ENCODE measurements at regions not wholly inside any gene's neighbourhood (a gene's known extent, or its start where the extent isn't known, plus 50 kb on each side); places are given as distances from the start of the nearest gene placed in this dataset.

DNA sequence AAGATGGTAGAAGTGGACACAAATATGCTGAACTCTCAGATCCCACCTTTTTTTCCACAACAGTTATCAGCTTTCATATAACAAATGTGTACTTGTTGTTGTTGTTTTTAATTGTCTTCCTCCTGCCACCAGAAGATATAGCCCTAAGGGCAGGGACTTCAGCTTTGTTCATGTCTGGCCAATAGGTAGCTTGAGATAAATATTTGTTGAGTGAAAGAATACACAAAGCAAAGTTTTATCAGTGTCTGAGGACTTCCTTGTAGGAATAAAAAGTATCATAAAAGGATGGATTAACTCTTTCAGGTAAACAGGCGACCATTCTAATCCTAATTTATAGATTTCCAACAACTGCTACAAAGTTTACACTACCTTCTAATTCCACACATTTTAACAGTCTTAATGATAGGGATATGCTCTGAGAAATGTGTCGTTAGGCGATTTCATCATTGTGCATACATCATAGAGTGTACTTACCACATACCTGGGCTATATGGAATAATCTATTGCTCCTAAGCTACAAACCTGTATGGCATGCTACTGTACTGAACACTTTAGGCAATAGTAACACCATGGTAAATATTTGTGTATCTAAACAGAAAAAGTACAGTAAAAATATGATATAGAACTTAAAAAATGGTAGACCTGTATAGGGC lies 186.1 kb downstream of the ATOH1 start:
- no peak overlapping the region for H3K4me3 ChIP-seq (ENCODE audit: low read depth, low read length)
- no peaks in the 10 kb centered on the region for H3K36me3 ChIP-seq (ENCODE audit: control insufficient read depth, insufficient read depth, low read length)
- DNase-seq (ENCODE audit: low read depth) (no peak), FAIRE-seq (no peak)
- TF ChIP-seq CTCF (IDR thresholded peaks at IDR 0.05; ENCODE audit: insufficient read depth, low read length, severe bottlenecking) = no peak
- no peaks in the 10 kb centered on the region for H3K27me3 ChIP-seq (ENCODE audit: control insufficient read depth, insufficient read depth, low read length)

DNA sequence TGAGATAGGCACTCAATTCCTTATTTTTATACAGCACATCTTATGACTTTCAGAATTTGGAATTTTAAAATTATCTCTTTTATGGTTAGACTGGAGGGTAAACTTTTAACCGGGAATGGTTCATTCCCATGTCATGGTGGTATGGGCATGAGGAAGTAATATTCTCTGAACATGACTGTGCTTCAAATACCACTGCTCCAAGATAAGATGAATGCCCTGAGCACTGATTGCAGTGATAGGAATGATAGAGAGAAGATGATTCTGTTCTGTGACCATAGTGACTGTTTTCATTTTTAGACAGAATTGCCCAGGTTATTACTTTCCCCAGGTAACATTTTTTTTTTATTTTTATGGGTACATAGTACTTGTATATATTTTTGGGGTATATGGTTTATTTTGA lies 187.4 kb downstream of the ATOH1 start:
- no peak for TF ChIP-seq CTCF (IDR thresholded peaks at IDR 0.05; ENCODE audit: insufficient read depth, low read length, severe bottlenecking)
- DNase-seq (ENCODE audit: low read depth) (no peak), FAIRE-seq (no peak)
- H3K36me3 ChIP-seq (ENCODE audit: control insufficient read depth, insufficient read depth, low read length) = no peaks in the 10 kb centered on the region
- H3K4me3 ChIP-seq (ENCODE audit: low read depth, low read length) = no peak overlapping the region
- no peaks in the 10 kb centered on the region for H3K27me3 ChIP-seq (ENCODE audit: control insufficient read depth, insufficient read depth, low read length)

GRCh38 chr4:94032754-94033153 lies 174.9 kb upstream of the SMARCAD1 start:
- peak; percentile 43 for FAIRE-seq
- TF ChIP-seq CTCF (IDR thresholded peaks at IDR 0.05; ENCODE audit: insufficient read depth, low read length, severe bottlenecking) = no peak

DNA sequence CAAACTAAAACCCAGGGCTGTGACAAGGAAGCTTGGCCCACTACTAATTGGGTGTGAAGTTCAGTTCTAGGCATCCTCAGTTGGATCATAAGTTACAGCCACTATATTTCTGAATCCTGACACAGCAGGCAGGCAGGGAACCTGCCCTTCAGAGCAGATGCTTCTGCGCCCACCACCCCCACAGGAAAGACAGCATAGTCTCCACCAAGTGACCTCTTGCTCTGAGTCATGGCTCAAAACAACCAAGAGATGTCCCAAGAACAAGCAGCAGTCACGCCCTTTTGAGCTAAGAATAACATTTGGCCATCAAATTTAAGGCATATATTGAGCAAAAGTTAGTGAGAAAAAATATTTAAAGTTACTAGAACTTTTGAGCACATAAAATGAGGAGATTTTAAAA lies 170.7 kb upstream of the SMARCAD1 start:
- Histone ChIP-seq H3K27me3 (ENCODE audit: control insufficient read depth, insufficient read depth, low read length) (no peaks in the 10 kb centered on the region), H3K36me3 (ENCODE audit: control insufficient read depth, insufficient read depth, low read length) (no peaks in the 10 kb centered on the region), H3K4me3 (ENCODE audit: low read depth, low read length) (no peak overlapping the region)
- no peak for TF ChIP-seq CTCF (IDR thresholded peaks at IDR 0.05; ENCODE audit: insufficient read depth, low read length, severe bottlenecking)
- FAIRE-seq (no peak), DNase-seq (ENCODE audit: low read depth) (no peak)

More at GRCh38 chr4:94032754-94033153, 174.9 kb upstream of the SMARCAD1 start:
- H3K27me3 ChIP-seq (ENCODE audit: control insufficient read depth, insufficient read depth, low read length) = no peaks in the 10 kb centered on the region
- no peak for DNase-seq (ENCODE audit: low read depth)
- no peak overlapping the region for H3K4me3 ChIP-seq (ENCODE audit: low read depth, low read length)
- no peaks in the 10 kb centered on the region for H3K36me3 ChIP-seq (ENCODE audit: control insufficient read depth, insufficient read depth, low read length)

GRCh38 chr4:94038195-94038594 lies 169.5 kb upstream of the SMARCAD1 start:
- FAIRE-seq = no peak
- DNase-seq (ENCODE audit: low read depth) = no peak

More at GRCh38 chr4:94038195-94038594, 169.5 kb upstream of the SMARCAD1 start:
- Histone ChIP-seq H3K4me3 (ENCODE audit: low read depth, low read length) (no peak overlapping the region), H3K36me3 (ENCODE audit: control insufficient read depth, insufficient read depth, low read length) (no peaks in the 10 kb centered on the region), H3K27me3 (ENCODE audit: control insufficient read depth, insufficient read depth, low read length) (no peaks in the 10 kb centered on the region)
- no peak for TF ChIP-seq CTCF (IDR thresholded peaks at IDR 0.05; ENCODE audit: insufficient read depth, low read length, severe bottlenecking)
